ENCODE measurements at regions not wholly inside any gene's neighbourhood (a gene's known extent, or its start where the extent isn't known, plus 50 kb on each side); places are given as distances from the start of the nearest gene placed in this dataset.

GRCh38 chr18:68466672-68467071, 248.2 kb downstream of the TMX3 start:
- no peaks in the 10 kb centered on the region for H3K9me3 ChIP-seq (ENCODE audit: severe bottlenecking)
- no peak overlapping the region for H3K4me3 ChIP-seq (ENCODE audit: severe bottlenecking)
- TF ChIP-seq CTCF (IDR thresholded peaks at IDR 0.05; ENCODE audit: poor library complexity, severe bottlenecking), result no peak
- no peaks in the 10 kb centered on the region for H3K27me3 ChIP-seq (ENCODE audit: insufficient read depth, poor library complexity, severe bottlenecking)
- no peaks in the 10 kb centered on the region for H3K36me3 ChIP-seq (ENCODE audit: low read depth)
- H3K27ac ChIP-seq (ENCODE audit: poor library complexity, severe bottlenecking), result no peak overlapping the region
- no peak for DNase-seq (ENCODE audit: low spot score)
- no peak for ATAC-seq (ENCODE audit: low read depth)
- H3K4me1 ChIP-seq (ENCODE audit: insufficient read depth, poor library complexity, severe bottlenecking), result no peaks in the 10 kb centered on the region

- no peaks in the 10 kb centered on the region for H3K9me3 ChIP-seq (ENCODE audit: severe bottlenecking)
- DNase-seq (ENCODE audit: low spot score) (no peak), ATAC-seq (ENCODE audit: low read depth) (no peak)
- no peak for TF ChIP-seq CTCF (IDR thresholded peaks at IDR 0.05; ENCODE audit: poor library complexity, severe bottlenecking)
- H3K27me3 ChIP-seq (ENCODE audit: insufficient read depth, poor library complexity, severe bottlenecking), result no peaks in the 10 kb centered on the region
- no peak overlapping the region for H3K27ac ChIP-seq (ENCODE audit: poor library complexity, severe bottlenecking)
- H3K36me3 ChIP-seq (ENCODE audit: low read depth), result no peaks in the 10 kb centered on the region
- no peaks in the 10 kb centered on the region for H3K4me1 ChIP-seq (ENCODE audit: insufficient read depth, poor library complexity, severe bottlenecking)
- H3K4me3 ChIP-seq (ENCODE audit: severe bottlenecking), result no peak overlapping the region
These were observed 252.1 kb downstream of the TMX3 start for GRCh38 chr18:68462766-68463165.

GRCh38 chr18:68462148-68462547, 252.8 kb downstream of the TMX3 start:
- no peak overlapping the region for H3K4me3 ChIP-seq (ENCODE audit: severe bottlenecking)
- TF ChIP-seq CTCF (IDR thresholded peaks at IDR 0.05; ENCODE audit: poor library complexity, severe bottlenecking), result no peak
- no peak for ATAC-seq (ENCODE audit: low read depth)

GRCh38 chr18:68461481-68462018, 253.4 kb downstream of the TMX3 start:
- Histone ChIP-seq H3K4me1 (ENCODE audit: insufficient read depth, poor library complexity, severe bottlenecking) (peaks cover 7% of the 10 kb centered on the region), H3K9me3 (ENCODE audit: severe bottlenecking) (no peaks in the 10 kb centered on the region), H3K36me3 (ENCODE audit: low read depth) (no peaks in the 10 kb centered on the region), H3K27ac (ENCODE audit: poor library complexity, severe bottlenecking) (no peak overlapping the region), H3K4me3 (ENCODE audit: severe bottlenecking) (no peak overlapping the region), H3K27me3 (ENCODE audit: insufficient read depth, poor library complexity, severe bottlenecking) (no peaks in the 10 kb centered on the region)
- no peak for ATAC-seq (ENCODE audit: low read depth)
- DNase-seq (ENCODE audit: low spot score), result no peak
- no peak for TF ChIP-seq CTCF (IDR thresholded peaks at IDR 0.05; ENCODE audit: poor library complexity, severe bottlenecking)

More at GRCh38 chr18:68462148-68462547, 252.8 kb downstream of the TMX3 start:
- Histone ChIP-seq H3K36me3 (ENCODE audit: low read depth) (no peaks in the 10 kb centered on the region), H3K4me1 (ENCODE audit: insufficient read depth, poor library complexity, severe bottlenecking) (peaks cover under 1% of the 10 kb centered on the region), H3K27ac (ENCODE audit: poor library complexity, severe bottlenecking) (no peak overlapping the region), H3K27me3 (ENCODE audit: insufficient read depth, poor library complexity, severe bottlenecking) (no peaks in the 10 kb centered on the region), H3K9me3 (ENCODE audit: severe bottlenecking) (no peaks in the 10 kb centered on the region)
- DNase-seq (ENCODE audit: low spot score), result no peak

- H3K9me3 ChIP-seq (ENCODE audit: severe bottlenecking), result no peaks in the 10 kb centered on the region
- no peak for DNase-seq (ENCODE audit: low spot score)
- no peak for TF ChIP-seq CTCF (IDR thresholded peaks at IDR 0.05; ENCODE audit: poor library complexity, severe bottlenecking)
These were observed 254.9 kb downstream of the TMX3 start for GRCh38 chr18:68459968-68460367.

More at GRCh38 chr18:68459968-68460367, 254.9 kb downstream of the TMX3 start:
- H3K4me1 ChIP-seq (ENCODE audit: insufficient read depth, poor library complexity, severe bottlenecking), result peaks cover 7% of the 10 kb centered on the region
- no peak overlapping the region for H3K4me3 ChIP-seq (ENCODE audit: severe bottlenecking)
- ATAC-seq (ENCODE audit: low read depth), result no peak
- H3K36me3 ChIP-seq (ENCODE audit: low read depth), result no peaks in the 10 kb centered on the region
- H3K27me3 ChIP-seq (ENCODE audit: insufficient read depth, poor library complexity, severe bottlenecking), result no peaks in the 10 kb centered on the region
- H3K27ac ChIP-seq (ENCODE audit: poor library complexity, severe bottlenecking), result no peak overlapping the region

All from RWPE2 (cell line).